ENCODE measurements at regions not wholly inside any gene's neighbourhood (a gene's known extent, or its start where the extent isn't known, plus 50 kb on each side); places are given as distances from the start of the nearest gene placed in this dataset.
"Not testable (repeated sequence)": the region's sequence is repeated elsewhere in the genome, so short reads cannot be mapped to it uniquely, and the experiment has no call there.

DNA sequence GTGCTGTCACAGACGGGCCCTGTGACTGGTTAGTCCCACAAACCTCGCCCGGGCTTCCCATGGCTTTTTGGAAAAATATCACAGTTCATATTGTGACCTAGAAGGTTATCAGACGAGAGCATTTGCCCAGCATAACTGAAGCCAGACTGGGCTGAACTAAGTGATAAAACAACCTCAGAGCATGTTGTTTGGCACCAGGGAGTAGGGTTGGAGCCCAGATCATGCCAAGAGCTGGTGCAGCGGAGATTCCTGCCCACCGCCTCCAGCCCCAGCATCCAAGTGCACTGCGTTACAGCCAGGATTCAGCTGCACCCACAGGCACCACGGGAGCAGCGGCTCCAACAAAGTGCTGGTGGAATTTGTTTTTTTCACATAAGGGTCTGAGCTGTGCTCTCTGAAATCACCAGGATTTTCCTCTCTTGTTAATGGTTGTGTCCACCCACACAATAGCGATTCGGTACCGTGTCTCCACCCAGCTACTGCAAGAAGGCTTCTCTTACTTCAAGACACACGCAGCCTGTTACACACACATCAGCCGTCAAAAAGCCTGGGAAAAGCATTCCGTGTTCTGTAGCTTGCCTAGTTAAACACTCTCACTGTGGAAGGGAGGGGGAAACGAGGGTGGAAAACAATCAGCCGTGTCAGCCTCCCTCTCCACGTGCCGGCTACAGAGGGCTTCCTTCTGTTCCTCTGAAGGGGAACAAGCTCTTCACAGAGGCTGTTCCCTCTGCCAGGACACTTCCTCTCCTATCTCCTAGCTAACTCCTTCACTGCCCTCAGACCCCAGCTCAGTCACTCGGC is 273.8 kb downstream of the C16orf95 start:
- DNase-seq, result no peak

GRCh38 chr16:87044032-87044382 is 273.2 kb downstream of the C16orf95 start:
- DNase-seq, result no peak

GRCh38 chr16:87044829-87045228 is 272.4 kb downstream of the C16orf95 start:
- DNase-seq, result no peak

GRCh38 chr16:87045466-87046216 is 271.6 kb downstream of the C16orf95 start:
- DNase-seq, result no peak

- DNase-seq, result no peak
Observed at GRCh38 chr16:87046235-87046634, 271.0 kb downstream of the C16orf95 start.

GRCh38 chr16:87047221-87048037 is 269.8 kb downstream of the C16orf95 start:
- no peak for DNase-seq

DNA sequence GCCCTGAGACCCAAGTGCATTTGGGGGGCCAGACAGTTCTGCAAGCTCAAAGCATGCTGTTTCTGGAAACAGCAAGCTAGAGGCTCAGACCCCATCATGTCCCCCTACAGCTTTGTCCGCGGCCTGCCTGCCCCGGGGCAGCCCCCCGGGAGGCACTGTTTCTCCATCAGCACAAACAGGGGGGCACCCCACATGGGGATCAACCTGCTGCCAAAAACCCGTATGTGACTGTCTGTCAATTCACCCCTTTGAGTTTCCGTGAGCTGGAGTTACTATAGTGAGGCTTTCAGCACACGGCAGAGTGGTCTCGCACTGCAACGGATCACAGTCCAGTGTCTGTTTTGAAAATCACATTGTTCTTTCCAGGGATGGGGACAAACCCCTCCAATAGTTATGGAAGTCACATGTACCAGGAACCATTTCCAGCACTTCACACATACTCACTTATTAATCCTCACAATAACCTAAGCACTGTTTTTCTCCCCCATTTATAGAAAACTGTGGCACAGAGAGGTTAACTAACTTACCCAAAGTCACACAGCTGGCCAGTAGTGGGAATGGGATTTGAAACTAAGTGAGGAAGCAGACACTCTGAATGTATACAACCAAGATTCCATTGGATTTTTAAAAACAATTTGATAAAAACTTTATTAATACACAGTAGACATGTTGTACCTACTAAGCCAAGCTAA is 269.0 kb downstream of the C16orf95 start:
- no peak for DNase-seq

DNA sequence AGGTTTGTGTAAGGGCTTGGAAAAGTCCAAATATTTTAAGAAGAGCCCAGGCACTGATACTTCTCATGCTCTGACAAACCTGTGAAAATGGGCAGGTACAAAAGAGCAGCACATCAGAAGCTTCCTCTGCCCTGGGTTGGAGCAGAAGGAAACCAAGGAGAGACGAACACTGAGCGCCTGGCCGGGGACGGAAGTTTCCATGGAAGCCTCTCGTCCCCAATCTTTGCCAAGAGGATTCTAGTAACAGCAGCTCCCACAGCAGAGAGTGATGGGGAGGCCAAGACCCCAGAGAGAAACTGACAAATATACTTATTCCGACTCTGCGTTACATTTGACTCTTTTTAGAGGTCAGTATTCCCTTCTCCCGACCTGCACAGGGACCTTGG is 268.5 kb downstream of the C16orf95 start:
- DNase-seq, result no peak

- not testable (repeated sequence) for DNase-seq
Observed at GRCh38 chr16:87049216-87049615, 268.0 kb downstream of the C16orf95 start.

DNA sequence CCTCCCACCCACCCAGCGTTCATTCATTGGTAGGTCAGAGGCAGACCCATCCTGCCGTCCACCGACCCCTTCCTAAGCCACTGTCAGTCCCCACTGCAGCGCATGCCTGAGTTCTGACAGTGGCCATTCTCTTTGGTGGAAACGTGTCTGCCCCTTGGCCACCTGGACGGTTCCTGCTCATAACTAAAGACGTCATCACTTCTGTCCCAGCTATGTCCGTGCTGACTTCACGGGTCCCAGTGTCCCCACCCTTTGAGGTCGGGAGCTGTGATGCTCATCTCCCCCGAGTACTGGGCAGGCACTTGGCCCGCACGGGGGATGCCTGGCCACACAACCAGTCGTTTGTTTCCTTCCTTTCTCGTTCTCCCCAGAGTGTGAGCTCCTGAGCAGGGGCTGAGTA is 267.1 kb downstream of the C16orf95 start:
- no peak for DNase-seq

- DNase-seq, result no peak
Observed at GRCh38 chr16:87051526-87052320, 265.5 kb downstream of the C16orf95 start.

GRCh38 chr16:87052506-87052905 is 264.7 kb downstream of the C16orf95 start:
- DNase-seq, result no peak

DNA sequence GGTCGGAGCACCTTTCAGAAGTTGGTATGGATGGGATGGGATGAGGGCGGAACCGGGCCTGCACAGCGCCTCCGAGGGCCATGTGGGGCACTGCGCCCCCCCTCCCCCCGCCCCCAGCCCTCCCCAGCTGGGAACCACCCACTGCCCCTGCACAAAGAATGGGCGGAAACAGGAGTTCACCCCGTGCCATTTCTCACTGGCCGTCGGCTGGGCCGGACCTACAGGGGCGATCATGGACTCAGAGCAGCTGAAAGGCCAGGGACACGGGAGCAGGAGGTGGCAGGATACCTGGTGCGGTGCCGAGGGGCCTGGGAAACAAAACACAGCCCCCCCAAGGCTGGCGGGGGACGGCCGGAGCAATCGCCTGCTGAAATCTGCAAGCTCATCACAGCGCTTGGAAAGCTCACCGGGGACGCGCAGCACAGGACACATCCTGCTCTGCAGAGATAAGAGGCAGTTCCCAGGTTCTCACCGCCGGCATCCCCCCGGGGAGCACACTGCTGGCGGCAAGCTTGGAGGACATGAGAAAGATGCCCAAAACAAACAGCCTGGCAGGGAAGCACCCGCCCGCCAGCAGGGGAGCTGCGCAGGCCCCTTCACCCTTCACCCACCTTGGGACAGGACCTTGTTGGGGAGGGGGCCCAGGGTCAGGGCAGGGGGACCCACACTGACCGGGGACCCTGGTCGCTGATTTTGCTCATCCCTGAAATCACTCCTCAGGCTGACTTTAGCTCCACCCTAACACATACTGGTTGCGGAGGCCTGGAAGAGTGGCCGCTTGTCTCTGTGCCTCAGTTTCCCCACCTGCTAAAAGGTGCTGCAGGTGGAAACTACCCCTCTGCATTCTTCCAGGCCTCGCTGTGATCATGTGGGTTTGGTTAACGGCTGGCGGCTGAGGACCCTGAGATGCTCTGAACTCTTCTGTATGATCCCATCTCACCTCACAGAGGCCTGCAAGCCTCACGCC is 263.9 kb downstream of the C16orf95 start:
- no peak for DNase-seq

- no peak for DNase-seq
Observed at GRCh38 chr16:87054154-87054553, 263.0 kb downstream of the C16orf95 start.

DNA sequence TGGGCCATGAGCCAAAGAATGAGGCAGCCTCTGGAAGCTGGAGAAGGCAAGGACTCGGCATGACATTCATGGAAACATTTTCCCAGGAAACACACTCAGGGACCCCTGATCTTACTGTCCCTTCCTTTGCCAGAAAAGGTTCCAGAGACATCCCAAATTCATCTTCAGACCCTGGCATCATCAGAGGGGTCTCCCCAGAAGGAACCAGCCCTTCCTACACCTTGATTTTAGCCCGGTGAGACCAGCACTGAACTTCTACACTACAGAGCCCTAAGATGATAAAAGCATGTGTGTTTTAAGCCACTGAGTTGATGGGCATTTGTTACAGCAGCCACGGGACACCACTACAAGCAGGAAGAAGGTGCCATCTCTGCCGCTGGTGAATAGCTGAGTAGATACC is 262.3 kb downstream of the C16orf95 start:
- DNase-seq, result no peak

GRCh38 chr16:87056083-87056482 is 261.1 kb downstream of the C16orf95 start:
- peak; percentile 21 for DNase-seq

DNA sequence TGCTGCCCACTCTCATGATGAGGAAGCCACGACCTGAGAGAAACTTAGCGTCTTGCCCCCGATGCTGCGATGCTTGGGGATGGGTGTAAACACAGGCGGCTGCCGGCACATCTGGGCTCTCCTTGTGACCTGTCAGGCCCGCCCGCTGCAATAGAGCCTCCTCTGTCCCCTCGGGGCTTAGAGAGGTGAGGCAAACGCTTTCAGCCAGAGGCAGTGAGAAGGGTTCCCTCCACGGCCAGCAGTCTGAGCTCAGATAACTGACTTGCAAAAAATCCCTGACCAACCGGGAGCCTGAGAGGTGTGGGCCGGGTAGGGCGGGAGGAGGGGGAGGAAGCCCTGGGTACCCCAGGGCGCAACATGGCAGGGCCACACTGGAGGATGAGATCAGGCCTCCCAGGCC is 260.6 kb downstream of the C16orf95 start:
- DNase-seq, result no peak

- DNase-seq, result no peak
Observed at GRCh38 chr16:87057211-87057881, 259.8 kb downstream of the C16orf95 start.

DNA sequence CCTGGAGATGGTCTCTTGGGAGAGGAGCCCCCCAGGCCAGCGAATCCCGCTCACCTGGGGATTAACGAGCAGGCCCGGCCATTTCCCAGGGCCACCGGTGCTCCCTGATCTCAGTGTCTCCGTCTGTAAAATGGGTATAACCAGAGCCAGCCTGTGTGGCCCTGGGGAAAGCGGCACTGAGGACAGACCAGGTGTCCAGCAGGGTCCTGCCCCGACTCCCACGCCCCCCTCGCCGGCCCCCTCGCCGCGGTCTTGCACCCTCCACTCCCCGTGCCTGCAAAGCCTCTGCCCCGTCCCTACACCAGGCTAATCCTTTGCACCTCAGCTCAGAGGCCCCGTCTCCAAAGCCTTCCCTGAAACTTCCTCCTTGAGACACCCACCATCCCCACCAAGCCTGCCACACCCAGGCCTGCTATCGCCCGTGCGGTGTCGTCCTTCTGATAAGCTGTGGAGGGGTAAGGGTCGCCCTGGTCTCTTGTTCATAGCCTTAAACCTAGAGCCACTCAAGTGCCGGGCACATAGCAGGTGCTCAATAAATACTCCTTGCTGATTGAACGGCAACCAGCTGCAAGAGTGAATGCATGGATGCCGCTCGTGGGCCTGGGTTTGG is 259.1 kb downstream of the C16orf95 start:
- no peak for DNase-seq

- no peak for DNase-seq
Observed at GRCh38 chr16:87058728-87059250, 258.4 kb downstream of the C16orf95 start.

Measured in EL (cell line).